GM12891 (cell line): ENCODE measurements at regions not wholly inside any gene's neighbourhood (a gene's known extent, or its start where the extent isn't known, plus 50 kb on each side); places are given as distances from the start of the nearest gene placed in this dataset.

Source experiments
- DNase-seq: peaks from one replicate; pipeline ENCODE4 v3.0.0; 2011; ENCODE audit warnings: low spot score; ENCODE audit not compliant: insufficient read length
- FAIRE-seq: peaks from 2 replicates; lab custom pipeline; 2011; peaks lifted over from hg19 to GRCh38; lab: Jason Lieb, UNC
- PAX5 ChIP-seq: IDR thresholded peaks from 2 replicates; pipeline ENCODE4 v1.6.1; 2011; ENCODE audit warnings: low read length, moderate library complexity, mild to moderate bottlenecking; ENCODE audit not compliant: insufficient read depth, severe bottlenecking
- POLR2A ChIP-seq: IDR thresholded peaks from 2 replicates; pipeline ENCODE4 v1.6.1; 2011; ENCODE audit warnings: low read depth, low read length, control low read depth
- POLR2AphosphoS5 ChIP-seq: IDR thresholded peaks from 2 replicates; pipeline ENCODE4 v1.6.1; 2011; ENCODE audit warnings: low read depth, low read length, control low read depth
- POU2F2 ChIP-seq: IDR thresholded peaks from 2 replicates; pipeline ENCODE4 v1.6.1; 2011; ENCODE audit warnings: low read depth, mild to moderate bottlenecking, control low read depth, low read length, moderate library complexity
- SPI1 ChIP-seq: IDR thresholded peaks from 2 replicates; pipeline ENCODE4 v1.6.1; 2011; ENCODE audit warnings: low read depth, low read length, control low read depth
- TAF1 ChIP-seq: IDR thresholded peaks from 2 replicates; pipeline ENCODE4 v1.6.1; 2011; ENCODE audit warnings: low read depth, low read length, control low read depth

DNA sequence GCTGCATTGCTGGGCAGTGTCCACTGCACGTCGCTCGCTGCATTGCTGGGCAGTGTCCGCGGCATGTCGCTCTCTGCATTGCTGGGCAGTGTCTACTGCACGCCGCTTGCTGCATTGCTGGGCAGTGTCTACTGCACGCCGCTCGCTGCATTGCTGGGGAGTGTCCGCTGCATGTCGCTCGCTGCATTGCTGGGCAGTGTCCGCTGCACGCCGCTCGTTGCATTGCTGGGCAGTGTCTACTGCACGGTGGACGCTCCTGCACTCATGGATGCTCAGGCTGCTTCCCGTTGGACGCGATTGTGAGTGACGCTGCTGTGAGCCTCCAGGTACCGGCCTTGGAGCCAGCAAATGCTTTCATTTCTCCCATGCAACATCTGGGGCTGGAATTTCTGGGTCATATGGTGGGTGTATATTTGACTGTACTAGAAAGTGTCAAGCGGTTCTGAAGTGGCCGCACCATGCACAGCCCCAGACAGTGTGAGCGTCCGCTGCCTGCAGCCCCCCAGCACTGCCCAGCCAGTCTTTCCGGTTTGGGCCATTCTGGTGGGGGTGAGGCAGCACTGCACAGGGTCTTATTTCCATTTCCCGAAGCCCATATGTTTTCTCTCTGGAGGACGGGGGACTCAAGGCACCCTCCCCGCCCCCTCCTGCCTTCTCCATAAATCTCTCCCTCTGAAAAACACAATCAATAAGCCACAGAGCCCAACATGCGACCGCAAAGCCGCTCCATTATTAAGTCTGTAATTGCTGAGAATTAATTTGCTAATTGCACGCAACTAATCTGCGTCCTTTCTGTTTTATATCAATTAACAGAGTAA, 97.4 kb downstream of the YTHDF1 start:
- no peak for DNase-seq
- FAIRE-seq, result no peak

GRCh38 chr20:63117661-63118302, 98.1 kb downstream of the YTHDF1 start:
- DNase-seq (no peak), FAIRE-seq (no peak)
- no peak for TF ChIP-seq PAX5
- no peak for TF ChIP-seq POLR2AphosphoS5
- no peak for TF ChIP-seq POU2F2
- no peak for TF ChIP-seq SPI1
- no peak for TF ChIP-seq TAF1
- no peak for TF ChIP-seq POLR2A

More for the DNA sequence above, 97.4 kb downstream of the YTHDF1 start:
- TF ChIP-seq POU2F2, result no peak
- no peak for TF ChIP-seq POLR2A
- no peak for TF ChIP-seq TAF1
- no peak for TF ChIP-seq SPI1
- no peak for TF ChIP-seq PAX5
- no peak for TF ChIP-seq POLR2AphosphoS5

GRCh38 chr20:63117151-63117550, 98.8 kb downstream of the YTHDF1 start:
- TF ChIP-seq TAF1 (no peak), POLR2AphosphoS5 (no peak), POU2F2 (no peak), POLR2A (no peak), PAX5 (no peak), SPI1 (no peak)
- FAIRE-seq, result no peak
- no peak for DNase-seq

GRCh38 chr20:63116412-63117106, 99.4 kb downstream of the YTHDF1 start:
- FAIRE-seq (no peak), DNase-seq (no peak)
- no peak for TF ChIP-seq TAF1
- no peak for TF ChIP-seq POLR2A
- TF ChIP-seq POLR2AphosphoS5, result no peak
- TF ChIP-seq PAX5, result no peak
- TF ChIP-seq POU2F2, result no peak
- no peak for TF ChIP-seq SPI1

GRCh38 chr20:63115651-63116411, 100.1 kb downstream of the YTHDF1 start:
- FAIRE-seq, result no peak
- no peak for DNase-seq
- TF ChIP-seq PAX5 (no peak), SPI1 (no peak), TAF1 (no peak), POLR2AphosphoS5 (no peak)

DNA sequence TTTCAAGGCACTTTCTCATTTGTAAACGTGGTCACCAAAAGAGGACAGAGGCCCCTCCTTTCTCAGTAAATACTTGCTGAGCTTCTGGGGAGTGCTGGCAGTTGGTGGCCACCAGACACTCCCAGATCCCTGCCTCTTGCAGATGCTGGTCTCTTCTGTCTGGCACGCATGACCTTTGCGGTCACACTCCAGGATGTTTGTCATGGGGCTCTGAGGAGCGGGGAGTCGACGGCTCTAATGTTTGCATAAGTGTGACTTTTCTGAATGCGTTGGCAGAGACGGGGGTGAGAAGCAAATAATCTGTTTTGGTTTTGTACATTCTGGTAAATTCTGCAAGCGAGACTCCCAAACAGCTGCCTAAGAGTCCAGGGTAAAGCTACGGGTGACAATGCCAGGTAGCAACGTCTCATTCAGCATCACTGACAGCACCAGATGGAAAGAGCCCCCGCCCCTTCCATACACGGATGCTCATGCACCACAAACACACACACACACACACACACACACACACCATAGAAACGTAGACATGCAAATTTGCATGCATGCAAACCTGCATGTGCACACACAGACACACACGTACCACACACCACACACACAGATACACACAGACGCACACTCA, 101.1 kb downstream of the YTHDF1 start:
- FAIRE-seq (no peak), DNase-seq (no peak)
- TF ChIP-seq SPI1 (no peak), POU2F2 (no peak), POLR2AphosphoS5 (no peak), TAF1 (no peak), PAX5 (no peak), POLR2A (no peak)

- TF ChIP-seq POU2F2 (no peak), SPI1 (no peak), TAF1 (no peak), POLR2AphosphoS5 (no peak), POLR2A (no peak), PAX5 (no peak)
- no peak for FAIRE-seq
- no peak for DNase-seq
Measured at GRCh38 chr20:63114006-63114692, 101.8 kb downstream of the YTHDF1 start.

- no peak for DNase-seq
- FAIRE-seq, result no peak
- no peak for TF ChIP-seq POLR2A
- TF ChIP-seq PAX5, result no peak
- no peak for TF ChIP-seq TAF1
- TF ChIP-seq SPI1, result no peak
- TF ChIP-seq POU2F2, result no peak
- no peak for TF ChIP-seq POLR2AphosphoS5
Measured at GRCh38 chr20:63112491-63113219, 103.3 kb downstream of the YTHDF1 start.

DNA sequence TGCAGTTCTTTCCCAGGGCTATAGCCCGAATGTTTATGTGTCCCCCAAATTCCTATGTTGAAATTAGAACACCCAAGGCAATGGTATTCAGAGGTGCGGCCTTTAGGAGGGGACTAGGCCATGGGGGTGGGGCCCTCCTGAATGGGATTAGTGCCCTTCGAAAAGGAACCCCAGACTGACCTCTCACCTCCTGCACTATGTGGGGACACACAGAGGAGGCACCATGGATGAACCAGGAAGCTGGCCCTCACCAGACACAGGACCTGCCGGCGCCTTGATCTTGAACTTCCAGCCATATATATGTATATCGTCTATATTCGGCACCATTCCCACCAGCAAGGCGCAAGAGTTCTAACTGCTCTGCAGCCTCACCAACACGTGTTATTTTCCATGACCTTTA, 101.5 kb upstream of the BHLHE23 start:
- FAIRE-seq, result no peak
- no peak for TF ChIP-seq POLR2AphosphoS5
- no peak for TF ChIP-seq POLR2A
- no peak for TF ChIP-seq POU2F2
- TF ChIP-seq TAF1, result no peak
- TF ChIP-seq PAX5, result no peak
- DNase-seq, result no peak
